OCI-LY1 (cell line): ENCODE measurements at regions not wholly inside any gene's neighbourhood (a gene's known extent, or its start where the extent isn't known, plus 50 kb on each side); places are given as distances from the start of the nearest gene placed in this dataset.
"Not testable (repeated sequence)": the region's sequence is repeated elsewhere in the genome, so short reads cannot be mapped to it uniquely, and the experiment has no call there.

Source experiments
- H2AFZ ChIP-seq: fragments of 200-600 bp; sonication (generic), shearing (Covaris generic); 2 replicates; pipeline ENCODE4 v1.6.0; 2014; ENCODE audit warnings: antibody characterized with exemption, mild to moderate bottlenecking, low read length
- H3F3A ChIP-seq: fragments of 200-600 bp; sonication (generic), shearing (Covaris generic); 2 replicates; pipeline ENCODE4 v1.6.0; 2014; ENCODE audit warnings: mild to moderate bottlenecking, antibody characterized with exemption, low read length, moderate library complexity; ENCODE audit not compliant: insufficient read depth
- H3K27ac ChIP-seq: fragments of 200-600 bp; sonication (generic); 2 replicates; pipeline ENCODE4 v1.5.1; 2014; ENCODE audit warnings: low read length, mixed run types, mild to moderate bottlenecking, low read depth; ENCODE audit not compliant: poor library complexity, severe bottlenecking
- H3K27me3 ChIP-seq: fragments of 200-600 bp; sonication (generic); 2 replicates; pipeline ENCODE4 v1.6.0; 2014; ENCODE audit warnings: antibody characterized with exemption, mild to moderate bottlenecking, low read length, moderate library complexity; ENCODE audit not compliant: insufficient read depth
- H3K36me3 ChIP-seq: fragments of 200-600 bp; sonication (generic); 2 replicates; pipeline ENCODE4 v1.6.1; 2014; ENCODE audit warnings: mild to moderate bottlenecking, antibody characterized with exemption, low read length, moderate library complexity, mixed read lengths; ENCODE audit not compliant: insufficient read depth
- H3K4me1 ChIP-seq: fragments of 200-600 bp; sonication (generic); 2 replicates; pipeline ENCODE4 v1.5.1; 2014; ENCODE audit warnings: mild to moderate bottlenecking, low read length, moderate library complexity; ENCODE audit not compliant: insufficient read depth, severe bottlenecking
- H3K4me2 ChIP-seq: fragments of 200-600 bp; sonication (generic), shearing (Covaris generic); 2 replicates; pipeline ENCODE4 v1.6.1; 2014; ENCODE audit warnings: low read length
- H3K4me3 ChIP-seq: fragments of 200-600 bp; sonication (generic); 2 replicates; pipeline ENCODE4 v1.5.1; 2014; ENCODE audit warnings: low read length, low read depth, mild to moderate bottlenecking, mixed read lengths; ENCODE audit not compliant: poor library complexity, severe bottlenecking
- H3K79me2 ChIP-seq: fragments of 200-600 bp; shearing (Covaris generic); 2 replicates; pipeline ENCODE4 v1.6.1; 2016; ENCODE audit warnings: mixed run types, low read length, mixed read lengths; ENCODE audit not compliant: insufficient read depth
- H3K9ac ChIP-seq: fragments of 200-600 bp; sonication (generic), shearing (Covaris generic); 2 replicates; pipeline ENCODE4 v1.6.1; 2014; ENCODE audit warnings: mild to moderate bottlenecking, low read length, mixed read lengths
- H3K9me2 ChIP-seq: fragments of 200-600 bp; sonication (generic), shearing (Covaris generic); 2 replicates; pipeline ENCODE4 v1.6.1; 2014; ENCODE audit warnings: low read depth, mild to moderate bottlenecking, low read length, mixed read lengths
- H3K9me3 ChIP-seq: fragments of 200-600 bp; shearing (Covaris generic); 2 replicates; pipeline ENCODE4 v1.6.1; 2014; ENCODE audit warnings: low read length, mixed read lengths
- H4K20me1 ChIP-seq: fragments of 200-600 bp; sonication (generic), shearing (Covaris generic); 2 replicates; pipeline ENCODE4 v1.6.0; 2016; ENCODE audit warnings: mild to moderate bottlenecking, low read length; ENCODE audit not compliant: insufficient read depth
- EZH2 ChIP-seq: fragments of 200-600 bp; sonication (generic), shearing (Covaris generic); IDR thresholded peaks from 2 replicates; pipeline ENCODE4 v1.8.0; 2017; ENCODE audit warnings: borderline replicate concordance, mixed run types, mild to moderate bottlenecking, antibody characterized with exemption, low read length, moderate library complexity, mixed read lengths
- TF ChIP-seq, protein P1 (sequence below): fragments of 200-600 bp; sonication (generic), shearing (Covaris generic); IDR thresholded peaks from 2 replicates; pipeline ENCODE4 v1.5.1; 2017; ENCODE audit warnings: mild to moderate bottlenecking, antibody characterized with exemption, low read length, moderate library complexity, mixed read lengths

DNA sequence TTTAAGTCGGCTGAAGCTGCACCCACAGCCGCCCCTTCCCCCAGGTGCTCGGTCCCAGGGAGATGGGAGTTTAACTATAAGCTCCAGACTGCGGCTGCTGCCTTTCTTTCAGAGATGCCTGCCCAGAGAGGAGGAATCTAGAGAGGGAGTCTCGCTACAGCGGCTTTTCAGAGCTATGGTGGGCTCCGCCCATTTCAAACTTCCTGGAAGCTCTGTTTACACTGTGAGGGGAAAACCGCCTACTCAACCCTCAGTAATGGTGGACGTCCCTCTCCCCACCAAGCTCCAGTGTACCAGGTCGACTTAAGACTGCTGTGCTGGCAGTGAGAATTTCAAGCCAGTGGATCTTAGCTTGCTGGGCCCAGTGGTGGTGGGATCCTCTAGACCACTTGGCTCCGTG, 135.4 kb downstream of the CXCL12 start:
- Histone ChIP-seq H3K4me1 (no peaks in the 10 kb centered on the region), H3K9ac (no peak overlapping the region), H3K9me2 (no peaks in the 10 kb centered on the region), H3F3A (no peaks in the 10 kb centered on the region), H3K36me3 (no peaks in the 10 kb centered on the region), H3K4me2 (no peak overlapping the region), H2AFZ (no peak overlapping the region), H4K20me1 (no peaks in the 10 kb centered on the region), H3K9me3 (no peaks in the 10 kb centered on the region), H3K27ac (no peak overlapping the region), H3K27me3 (no peaks in the 10 kb centered on the region), H3K79me2 (no peaks in the 10 kb centered on the region), H3K4me3 (no peak overlapping the region)
- TF ChIP-seq, protein P1, sequence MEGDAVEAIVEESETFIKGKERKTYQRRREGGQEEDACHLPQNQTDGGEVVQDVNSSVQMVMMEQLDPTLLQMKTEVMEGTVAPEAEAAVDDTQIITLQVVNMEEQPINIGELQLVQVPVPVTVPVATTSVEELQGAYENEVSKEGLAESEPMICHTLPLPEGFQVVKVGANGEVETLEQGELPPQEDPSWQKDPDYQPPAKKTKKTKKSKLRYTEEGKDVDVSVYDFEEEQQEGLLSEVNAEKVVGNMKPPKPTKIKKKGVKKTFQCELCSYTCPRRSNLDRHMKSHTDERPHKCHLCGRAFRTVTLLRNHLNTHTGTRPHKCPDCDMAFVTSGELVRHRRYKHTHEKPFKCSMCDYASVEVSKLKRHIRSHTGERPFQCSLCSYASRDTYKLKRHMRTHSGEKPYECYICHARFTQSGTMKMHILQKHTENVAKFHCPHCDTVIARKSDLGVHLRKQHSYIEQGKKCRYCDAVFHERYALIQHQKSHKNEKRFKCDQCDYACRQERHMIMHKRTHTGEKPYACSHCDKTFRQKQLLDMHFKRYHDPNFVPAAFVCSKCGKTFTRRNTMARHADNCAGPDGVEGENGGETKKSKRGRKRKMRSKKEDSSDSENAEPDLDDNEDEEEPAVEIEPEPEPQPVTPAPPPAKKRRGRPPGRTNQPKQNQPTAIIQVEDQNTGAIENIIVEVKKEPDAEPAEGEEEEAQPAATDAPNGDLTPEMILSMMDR, result no peak
- TF ChIP-seq EZH2, result no peak

DNA sequence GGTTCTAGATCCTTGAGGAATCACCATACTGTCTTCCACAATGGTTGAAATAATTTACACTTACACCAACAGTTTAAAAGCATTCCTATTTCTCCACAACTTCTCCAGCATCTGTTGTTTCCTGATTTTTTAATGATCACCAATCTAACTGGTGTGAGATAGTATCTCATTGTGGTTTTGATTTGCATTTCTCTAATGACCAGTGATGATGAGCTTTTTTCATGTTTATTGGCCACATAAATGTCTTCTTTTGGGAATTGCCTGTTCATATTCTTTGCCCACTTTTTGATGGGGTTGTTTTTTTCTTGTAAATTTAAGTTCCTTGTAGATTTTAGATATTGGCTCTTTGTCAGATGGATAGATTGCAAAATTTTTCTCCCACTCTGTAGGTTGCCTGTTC, 138.2 kb downstream of the CXCL12 start:
- not testable (repeated sequence) for H3K4me2 ChIP-seq, H3K9me2 ChIP-seq, H2AFZ ChIP-seq, H3K79me2 ChIP-seq, H3K9me3 ChIP-seq, H3K36me3 ChIP-seq, H3F3A ChIP-seq, H4K20me1 ChIP-seq, H3K9ac ChIP-seq, H3K4me3 ChIP-seq, H3K27me3 ChIP-seq, H3K4me1 ChIP-seq, H3K27ac ChIP-seq

DNA sequence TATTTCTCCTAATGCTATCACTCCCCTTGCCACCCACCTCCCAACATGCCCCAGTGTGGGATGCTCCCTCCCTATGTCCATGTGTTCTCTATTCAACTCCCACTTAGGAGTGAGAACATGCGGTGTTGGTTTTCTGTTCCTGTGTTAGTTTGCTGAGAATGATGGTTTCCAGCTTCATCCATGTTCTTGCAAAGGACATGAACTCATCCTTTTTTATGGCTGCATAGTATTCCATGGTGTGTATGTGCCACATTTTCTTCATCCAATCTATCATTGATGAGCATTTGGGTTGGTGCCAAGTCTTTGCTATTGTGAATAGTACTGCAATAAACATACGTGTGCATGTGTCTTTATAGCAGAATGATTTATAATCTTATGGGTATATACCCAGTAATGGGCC, 138.6 kb downstream of the CXCL12 start:
- H3K9me3 ChIP-seq, H3K9ac ChIP-seq, H3K27me3 ChIP-seq, H3K4me3 ChIP-seq, H3K36me3 ChIP-seq, H3K79me2 ChIP-seq, H3K4me2 ChIP-seq, H2AFZ ChIP-seq, H3F3A ChIP-seq, H3K9me2 ChIP-seq, H3K4me1 ChIP-seq, H4K20me1 ChIP-seq, H3K27ac ChIP-seq: not testable (repeated sequence)

DNA sequence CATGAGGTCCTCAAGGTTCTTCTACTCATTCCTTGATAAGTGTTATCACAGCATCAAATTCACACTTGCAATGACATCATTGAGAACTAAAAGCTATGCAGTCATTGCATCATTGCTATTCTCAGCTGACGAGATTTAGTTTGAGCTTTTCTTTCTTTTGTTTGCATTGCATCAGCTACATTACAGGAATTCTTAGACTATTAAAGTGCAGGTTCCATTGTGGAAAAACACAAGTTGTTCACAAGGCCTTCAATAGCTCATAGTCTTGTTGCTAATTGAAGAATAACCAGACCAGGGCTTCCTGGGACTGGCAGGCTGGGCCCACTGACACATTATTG, 139.3 kb downstream of the CXCL12 start:
- H3K4me3 ChIP-seq, result no peak overlapping the region
- H3K9me3 ChIP-seq, result no peaks in the 10 kb centered on the region
- no peak overlapping the region for H3K9ac ChIP-seq
- H4K20me1 ChIP-seq, result no peaks in the 10 kb centered on the region
- H3K27ac ChIP-seq, result no peak overlapping the region
- H3K27me3 ChIP-seq, result no peaks in the 10 kb centered on the region
- H3K79me2 ChIP-seq, result no peaks in the 10 kb centered on the region
- H3K9me2 ChIP-seq, result no peaks in the 10 kb centered on the region
- no peaks in the 10 kb centered on the region for H3K4me1 ChIP-seq
- no peak overlapping the region for H3K4me2 ChIP-seq
- no peak overlapping the region for H2AFZ ChIP-seq
- no peaks in the 10 kb centered on the region for H3F3A ChIP-seq
- TF ChIP-seq, protein P1, result no peak
- no peak for TF ChIP-seq EZH2
- no peaks in the 10 kb centered on the region for H3K36me3 ChIP-seq
